Urothelium cell line (cell line): ENCODE measurements at regions not wholly inside any gene's neighbourhood (a gene's known extent, or its start where the extent isn't known, plus 50 kb on each side); places are given as distances from the start of the nearest gene placed in this dataset.
"Not testable (repeated sequence)": the region's sequence is repeated elsewhere in the genome, so short reads cannot be mapped to it uniquely, and the experiment has no call there.

Experiments
- DNase-seq: peaks from one replicate; pipeline ENCODE4 v3.0.0; 2011; ENCODE audit warnings: low spot score, mixed read lengths
- FAIRE-seq: peaks from 2 replicates; lab custom pipeline; 2011; peaks lifted over from hg19 to GRCh38; lab: Jason Lieb, UNC

DNA sequence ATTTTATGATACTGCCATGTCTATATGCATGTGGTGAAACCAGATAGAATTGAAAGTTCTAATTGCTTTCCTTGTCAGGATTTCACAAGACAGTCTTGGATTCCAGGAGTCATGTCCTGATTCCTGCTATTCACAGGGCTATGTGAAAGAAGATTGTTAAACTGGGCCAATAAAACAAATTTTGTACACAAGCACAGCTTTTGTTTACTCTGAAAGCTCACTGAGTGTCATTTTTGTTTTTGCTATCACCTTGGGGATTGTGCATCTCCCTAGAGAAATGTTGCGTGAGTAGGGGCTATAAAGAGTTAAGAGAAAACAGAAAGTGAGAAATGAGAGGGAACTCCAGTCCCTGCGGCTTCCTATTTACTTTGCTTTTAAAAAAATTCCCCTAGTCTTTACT lies 627.5 kb downstream of the PKHD1 start:
- DNase-seq (no peak), FAIRE-seq (no peak)

DNA sequence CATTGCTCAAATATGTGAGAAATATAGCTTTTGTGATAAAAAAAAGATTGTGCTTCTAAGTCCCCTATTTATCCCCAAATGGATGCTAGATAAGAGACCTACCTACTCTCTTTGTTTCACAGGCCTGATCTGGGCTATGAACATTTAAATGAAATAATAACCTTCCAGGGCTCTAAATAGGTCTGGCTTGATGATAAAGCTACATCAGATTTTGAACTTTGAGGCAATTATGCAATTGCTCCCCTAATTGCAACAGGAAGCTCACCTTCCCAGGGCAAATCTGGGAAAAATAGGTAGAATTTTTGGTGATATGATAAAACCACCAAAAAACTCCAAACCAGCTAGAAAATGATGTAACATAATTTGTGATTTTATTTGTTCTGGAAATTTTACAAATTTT lies 624.5 kb downstream of the PKHD1 start:
- no peak for FAIRE-seq
- DNase-seq: no peak

DNA sequence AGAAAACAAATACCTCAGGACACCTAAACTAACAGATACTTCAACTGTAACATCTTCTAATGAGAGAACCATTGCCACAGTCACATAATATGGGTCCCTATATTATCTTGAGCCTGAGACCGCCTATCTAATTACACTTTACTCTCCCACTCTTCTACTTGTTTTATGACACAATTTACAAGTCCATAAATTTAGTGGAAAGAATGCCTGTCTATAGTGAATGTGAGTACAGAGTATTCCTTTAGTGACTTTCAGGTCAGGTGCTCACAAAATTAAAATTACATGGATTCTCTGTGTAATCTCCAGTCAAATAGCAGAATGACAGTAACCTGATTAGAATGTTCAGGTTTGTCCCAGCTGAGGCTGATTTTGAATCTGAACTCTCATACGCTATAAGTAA lies 624.1 kb downstream of the PKHD1 start:
- DNase-seq (no peak), FAIRE-seq (no peak)

DNA sequence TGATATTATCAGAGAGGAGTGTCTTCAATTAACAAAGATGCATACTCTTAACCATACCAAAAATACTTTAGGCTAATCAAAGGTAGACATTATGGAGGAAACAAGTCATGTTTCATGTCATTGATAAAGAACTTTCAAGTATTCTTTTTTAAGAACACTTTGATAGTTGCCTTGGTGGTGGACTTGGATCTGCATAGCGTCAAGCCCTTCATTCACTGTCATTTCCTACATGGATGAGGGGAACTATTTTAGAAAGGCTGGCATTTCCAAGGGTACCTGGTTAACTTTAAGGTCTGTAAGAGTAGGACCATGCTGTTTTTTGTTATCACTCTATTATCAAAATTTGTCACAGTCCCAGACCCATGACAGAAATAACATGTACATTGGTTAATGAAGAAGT lies 622.5 kb downstream of the PKHD1 start:
- DNase-seq: no peak
- no peak for FAIRE-seq

DNA sequence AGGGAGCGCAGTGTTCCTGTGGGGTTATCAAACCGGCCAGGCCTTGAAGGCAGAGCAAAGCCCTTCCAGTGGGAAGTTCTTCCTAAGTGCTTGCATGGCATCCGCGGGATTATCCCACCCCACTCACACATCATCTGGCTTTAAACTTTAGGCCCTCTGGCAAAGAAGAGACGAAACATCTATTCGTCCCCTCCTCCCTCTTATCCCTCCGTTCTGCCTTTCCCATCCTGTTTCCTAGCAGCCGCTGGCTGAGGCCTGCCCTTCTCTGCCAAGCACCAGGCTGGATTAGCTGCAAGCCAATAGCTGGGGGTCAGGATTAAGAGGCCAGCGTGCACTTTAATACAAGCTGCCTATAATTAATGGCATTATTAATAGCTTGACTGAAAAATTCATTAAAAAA lies 621.0 kb downstream of the PKHD1 start:
- no peak for DNase-seq
- no peak for FAIRE-seq

DNA sequence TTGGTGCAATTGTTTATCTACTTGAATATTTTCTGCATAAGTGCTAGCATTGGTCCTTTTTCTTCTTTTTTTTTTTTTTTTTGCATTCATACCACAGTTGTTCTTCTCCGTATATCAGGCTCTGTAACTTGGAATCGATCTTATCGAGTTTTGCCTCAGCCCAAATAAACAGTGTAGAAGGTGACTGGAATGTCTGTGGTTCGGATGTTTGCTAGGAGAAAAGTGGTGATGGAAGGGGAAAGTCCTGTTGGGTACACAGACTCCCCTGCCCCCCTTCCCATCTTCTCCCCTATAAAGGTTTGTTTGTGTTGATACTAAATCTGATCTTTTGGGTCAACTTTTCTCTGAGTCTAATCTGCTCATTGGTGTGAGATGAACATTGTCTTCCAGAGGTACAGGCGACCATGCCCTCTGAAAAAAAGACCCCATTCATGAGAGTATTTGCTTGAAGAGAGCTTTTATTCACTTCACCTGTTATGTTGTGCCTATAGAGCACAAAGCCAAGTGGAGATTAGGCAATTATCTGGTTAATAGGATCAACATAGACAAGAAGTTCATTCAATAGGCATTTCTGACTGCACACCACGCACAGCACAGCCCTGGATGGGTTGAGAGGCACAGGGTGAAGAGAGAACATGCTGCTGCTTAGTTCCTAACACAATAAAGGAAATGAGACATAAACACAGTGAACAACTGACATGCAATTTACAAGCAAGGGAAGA lies 620.0 kb downstream of the PKHD1 start:
- FAIRE-seq: peak; percentile 23
- DNase-seq: no peak

DNA sequence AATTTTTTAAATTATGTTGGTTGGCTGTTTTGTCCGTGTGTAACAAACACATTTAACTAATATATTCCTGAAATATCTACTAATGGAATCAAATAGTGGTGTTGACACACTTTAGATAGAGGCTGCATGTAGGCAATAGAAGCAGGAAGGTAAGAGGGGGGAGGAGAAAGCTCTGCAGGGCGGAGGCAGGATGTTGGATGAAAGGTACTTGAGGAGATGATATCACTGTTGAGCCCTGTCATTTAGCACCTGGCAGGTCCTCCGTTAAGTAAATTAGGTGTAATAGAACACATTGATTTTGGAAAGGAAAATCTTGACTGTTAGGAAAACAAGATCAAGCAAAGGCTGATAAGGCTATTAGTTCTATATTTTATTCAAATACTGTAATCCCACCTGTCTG lies 618.7 kb downstream of the PKHD1 start:
- DNase-seq (no peak), FAIRE-seq (no peak)

DNA sequence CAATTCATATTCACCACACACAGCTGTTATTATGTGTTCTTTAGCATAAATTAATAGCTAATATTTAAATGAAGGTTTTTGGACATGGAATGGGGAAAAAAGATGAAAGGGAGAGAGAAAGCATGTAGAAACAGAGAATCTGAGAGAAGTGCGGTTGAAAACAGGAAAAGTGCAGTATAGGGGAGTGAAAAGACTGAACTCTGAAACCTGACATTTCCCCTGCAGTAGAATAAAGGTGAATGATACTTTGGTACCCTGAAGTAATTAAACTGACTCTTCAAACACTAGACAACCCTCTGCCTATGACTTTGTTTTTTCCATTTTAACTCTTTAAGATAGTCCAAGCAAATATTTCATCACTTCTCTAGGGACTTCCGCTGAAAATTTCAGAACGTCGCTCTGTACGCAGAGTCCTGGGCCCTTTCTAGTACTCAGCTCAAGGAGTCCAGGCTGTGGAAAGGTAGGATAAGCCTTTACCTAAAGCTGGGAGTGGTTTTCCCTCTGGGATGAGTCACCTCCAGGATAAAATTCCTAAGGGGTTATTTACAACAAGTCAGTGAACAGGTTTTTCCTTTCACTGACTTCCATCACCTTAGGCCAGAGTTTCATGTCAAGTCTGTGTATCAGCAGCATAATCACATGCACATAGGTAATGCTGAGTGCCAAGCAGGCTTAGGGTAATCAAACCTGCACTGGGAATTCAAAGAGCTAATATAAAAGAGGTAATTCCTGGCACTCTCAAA lies 614.5 kb downstream of the PKHD1 start:
- DNase-seq (peak; percentile 15), FAIRE-seq (no peak)

DNA sequence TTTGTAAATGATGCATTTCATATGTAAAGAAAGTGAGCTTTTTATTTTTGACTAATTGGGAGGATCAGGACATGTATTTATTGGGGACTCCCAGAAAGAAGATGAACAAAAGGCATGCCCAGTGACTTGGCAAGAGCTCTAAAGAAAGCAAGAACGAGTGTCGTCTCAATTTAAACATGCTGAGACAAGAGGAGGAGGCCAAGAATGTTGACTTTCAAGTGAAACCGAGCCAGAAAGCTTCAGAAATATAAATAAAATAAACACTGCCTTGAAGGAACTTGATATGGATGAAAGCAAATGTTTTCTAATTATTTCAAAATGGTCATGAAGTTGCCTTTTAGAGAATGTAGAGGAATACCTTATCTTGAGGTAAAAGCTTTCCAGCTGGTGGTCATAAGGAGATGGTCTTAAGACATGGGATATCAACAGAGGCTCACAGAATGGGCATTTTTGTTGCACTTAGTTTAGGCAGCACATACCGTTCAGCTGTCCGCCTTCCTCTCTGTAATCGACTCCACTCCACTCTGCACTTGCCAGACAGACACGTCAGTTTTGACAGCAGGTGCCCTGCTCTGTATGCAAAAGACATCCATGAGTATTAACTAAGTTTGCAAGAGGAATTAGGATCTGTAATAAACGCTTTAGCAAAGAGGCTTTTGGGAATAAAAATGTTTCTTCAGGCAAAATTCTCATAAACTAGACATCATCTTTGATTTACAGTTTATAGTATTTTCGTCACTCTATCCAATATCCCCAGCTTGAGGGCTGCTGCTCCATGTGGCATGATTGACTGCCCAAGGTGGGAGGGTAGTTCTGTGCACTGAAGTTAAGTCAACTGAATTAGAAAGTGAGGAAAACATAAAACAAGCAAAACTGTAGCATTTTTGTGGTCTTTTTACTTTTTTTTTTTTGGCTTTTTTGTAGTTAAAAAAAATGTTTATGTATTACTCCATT lies 613.1 kb downstream of the PKHD1 start:
- no peak for DNase-seq
- no peak for FAIRE-seq

DNA sequence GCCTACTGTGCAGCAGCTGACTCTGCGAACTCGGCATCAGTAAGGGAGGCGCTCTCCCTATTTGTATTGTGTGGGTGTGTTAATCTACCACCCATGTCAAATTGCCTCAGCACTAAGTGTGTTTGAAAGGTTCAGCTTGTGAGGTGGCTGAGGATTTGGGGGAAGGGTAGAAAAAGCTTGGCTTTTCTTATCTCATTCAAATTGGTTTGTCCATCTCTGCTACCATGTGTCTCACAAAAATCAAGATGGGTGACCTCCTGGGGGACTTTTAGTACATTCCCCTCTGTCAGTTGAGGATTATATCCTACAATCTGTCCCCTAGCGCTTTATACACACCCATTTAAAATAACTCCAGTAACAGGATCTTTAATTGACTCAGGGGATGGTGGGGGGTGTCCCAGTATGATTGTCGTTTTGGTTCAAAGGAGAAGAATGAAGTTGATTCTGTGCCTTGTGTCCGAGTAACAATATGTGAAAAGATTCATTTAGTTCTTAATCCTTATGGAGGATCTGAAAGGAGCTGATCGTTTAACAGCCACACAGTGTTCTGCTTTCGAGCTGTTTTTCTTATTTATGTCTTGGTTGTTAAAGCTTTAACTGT lies 609.6 kb downstream of the PKHD1 start:
- DNase-seq (no peak), FAIRE-seq (no peak)

DNA sequence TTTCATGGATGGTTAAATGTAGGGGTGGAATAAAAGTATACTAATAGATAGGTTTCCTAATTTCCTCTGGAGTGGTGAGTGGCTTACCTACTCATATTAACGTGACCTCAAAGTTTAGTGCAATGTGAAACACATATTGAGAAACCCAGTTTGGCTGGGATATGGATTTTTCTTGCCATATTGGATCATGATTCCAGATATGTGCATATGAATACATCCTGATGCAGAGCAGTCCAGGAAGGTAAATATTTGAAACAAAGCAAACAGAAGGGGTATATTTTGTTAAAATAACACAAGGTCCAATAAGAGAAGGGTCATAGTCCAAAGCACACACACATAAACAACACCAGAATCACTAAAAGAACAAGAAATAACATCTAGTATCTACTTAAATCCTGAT lies 608.1 kb downstream of the PKHD1 start:
- no peak for DNase-seq

DNA sequence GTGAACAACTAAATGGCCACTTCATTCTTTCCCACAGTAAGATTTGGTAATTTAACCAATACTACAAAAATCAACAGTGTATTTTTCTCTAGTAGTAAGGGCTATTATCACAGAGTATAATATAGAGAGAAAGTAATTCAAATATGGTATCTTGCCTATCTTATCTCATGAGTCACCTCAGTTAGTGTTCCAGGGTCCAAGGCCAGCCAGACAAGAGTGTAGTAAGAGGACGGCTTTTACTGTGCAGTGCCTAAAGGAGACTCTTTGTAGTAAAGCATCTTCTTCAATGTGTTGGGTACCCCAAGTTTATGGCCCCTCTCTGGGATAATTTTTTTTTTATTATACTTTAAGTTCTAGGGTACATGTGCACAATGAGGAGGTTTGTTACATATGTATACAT lies 607.4 kb downstream of the PKHD1 start:
- FAIRE-seq: no peak
- DNase-seq: no peak

More for the DNA sequence above, 608.1 kb downstream of the PKHD1 start:
- FAIRE-seq: no peak

DNA sequence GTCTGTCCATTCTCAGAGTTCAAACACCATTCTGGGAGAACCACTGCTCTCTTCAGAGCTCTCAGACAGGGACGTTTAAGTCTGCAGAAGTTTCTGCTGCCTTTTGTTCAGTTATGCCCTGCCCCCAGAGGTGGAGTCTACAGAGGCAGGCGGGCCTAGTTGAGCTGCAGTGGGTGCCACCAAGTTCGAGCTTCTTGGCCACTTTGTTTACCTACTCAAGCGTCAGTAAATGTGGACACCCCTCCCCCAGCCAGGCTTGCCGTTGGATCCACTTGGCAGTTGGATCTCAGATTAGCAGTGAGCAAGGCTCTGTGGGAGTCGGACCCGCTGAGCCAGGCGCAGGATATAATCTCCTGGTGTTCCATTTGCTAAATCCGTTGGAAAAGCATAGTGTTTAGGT lies 601.5 kb downstream of the PKHD1 start:
- FAIRE-seq, DNase-seq: not testable (repeated sequence)

DNA sequence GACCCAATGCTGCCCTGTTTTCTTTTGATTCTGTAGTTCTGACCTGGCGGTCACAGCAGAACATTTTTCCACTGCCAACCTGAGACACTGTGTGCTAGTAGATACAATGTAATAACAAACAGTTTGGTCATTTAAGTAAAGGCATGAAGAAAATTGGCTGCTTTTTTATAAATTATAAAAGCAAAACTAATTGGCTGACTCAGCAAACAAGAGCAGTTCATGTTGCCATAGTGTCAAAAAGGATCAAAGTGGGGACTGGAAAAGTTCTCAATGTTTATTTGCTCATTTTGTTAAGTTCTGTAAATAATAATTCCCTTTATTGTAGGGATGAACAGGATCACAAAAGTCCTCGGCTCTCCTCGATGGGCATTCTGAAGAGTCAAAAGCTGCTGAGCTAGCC lies 599.5 kb downstream of the PKHD1 start:
- DNase-seq (no peak), FAIRE-seq (no peak)

DNA sequence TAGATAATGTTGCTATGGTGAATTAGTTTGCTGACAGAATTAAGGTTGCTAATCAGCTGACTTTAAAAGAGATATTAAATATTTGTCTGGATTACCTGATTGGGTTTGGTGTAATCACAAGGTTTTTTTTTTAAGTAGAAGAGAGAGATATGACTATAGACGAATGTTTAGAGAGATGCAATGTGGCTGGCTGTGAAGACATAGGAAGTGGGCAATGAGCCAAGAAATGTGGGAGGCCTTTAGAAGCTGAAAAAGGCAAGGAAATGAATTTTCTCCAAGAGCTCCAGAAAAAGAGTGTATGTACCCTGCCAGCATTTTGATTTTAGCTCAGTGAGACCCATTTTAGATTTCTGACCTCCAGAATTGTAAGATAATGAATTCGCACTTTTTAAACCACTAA lies 598.3 kb downstream of the PKHD1 start:
- FAIRE-seq (no peak), DNase-seq (no peak)

DNA sequence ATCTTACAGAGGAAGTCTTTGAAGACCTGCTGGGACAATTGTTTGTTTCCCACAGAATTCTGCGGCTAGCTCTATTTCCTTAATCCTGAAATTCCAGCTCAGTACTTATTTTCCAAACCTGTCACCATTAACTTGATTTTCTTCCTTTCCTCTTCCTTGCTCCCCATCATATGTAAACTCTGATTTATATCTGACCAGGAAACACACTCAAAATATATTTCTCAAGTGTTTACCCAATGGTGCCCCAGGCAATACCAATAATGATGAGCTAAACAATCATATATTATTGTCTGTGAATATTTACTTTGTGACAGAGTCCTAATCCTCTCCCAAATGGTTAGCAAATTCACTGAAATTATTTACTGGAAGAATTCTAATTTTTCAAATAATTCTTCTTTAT lies 597.3 kb downstream of the PKHD1 start:
- DNase-seq (no peak), FAIRE-seq (no peak)

DNA sequence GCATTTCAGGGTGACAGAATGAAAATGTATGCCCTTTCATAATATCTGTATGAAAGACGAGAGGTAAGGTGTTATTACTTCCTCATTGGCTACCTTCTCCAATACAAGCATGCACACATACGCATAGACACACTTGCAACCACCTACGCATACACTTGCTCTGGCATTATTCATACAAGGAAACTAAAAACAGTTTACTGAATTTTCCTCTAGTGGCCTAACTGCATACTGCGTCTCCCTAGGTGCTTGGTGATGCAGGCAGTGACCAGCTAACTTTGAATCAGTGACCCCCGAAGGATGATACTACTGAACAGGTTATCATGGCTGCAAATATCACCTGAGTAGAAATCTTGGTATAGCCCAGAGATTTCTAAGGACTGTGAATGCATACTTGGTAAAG lies 593.1 kb downstream of the PKHD1 start:
- DNase-seq: no peak
- peak; percentile 61 for FAIRE-seq

DNA sequence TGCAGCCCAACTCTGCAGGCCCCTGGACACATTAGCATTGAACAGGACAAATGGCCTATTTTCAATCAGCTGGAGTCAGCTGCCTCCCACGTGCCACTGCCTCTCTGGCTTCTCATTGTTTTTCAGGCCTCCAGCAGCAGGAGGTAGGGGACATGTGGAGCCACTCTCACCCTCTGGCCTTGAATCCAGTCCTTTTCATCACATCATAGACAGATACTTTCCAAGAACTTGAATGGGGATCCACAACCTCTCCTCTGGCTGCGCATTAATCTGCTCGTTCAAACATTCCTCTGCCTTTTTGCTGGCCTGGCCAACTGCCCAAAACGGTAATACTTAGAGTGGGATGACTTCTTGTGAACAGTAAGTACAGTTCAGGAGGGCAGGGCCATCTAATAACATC lies 592.3 kb downstream of the PKHD1 start:
- FAIRE-seq: no peak
- DNase-seq: no peak

DNA sequence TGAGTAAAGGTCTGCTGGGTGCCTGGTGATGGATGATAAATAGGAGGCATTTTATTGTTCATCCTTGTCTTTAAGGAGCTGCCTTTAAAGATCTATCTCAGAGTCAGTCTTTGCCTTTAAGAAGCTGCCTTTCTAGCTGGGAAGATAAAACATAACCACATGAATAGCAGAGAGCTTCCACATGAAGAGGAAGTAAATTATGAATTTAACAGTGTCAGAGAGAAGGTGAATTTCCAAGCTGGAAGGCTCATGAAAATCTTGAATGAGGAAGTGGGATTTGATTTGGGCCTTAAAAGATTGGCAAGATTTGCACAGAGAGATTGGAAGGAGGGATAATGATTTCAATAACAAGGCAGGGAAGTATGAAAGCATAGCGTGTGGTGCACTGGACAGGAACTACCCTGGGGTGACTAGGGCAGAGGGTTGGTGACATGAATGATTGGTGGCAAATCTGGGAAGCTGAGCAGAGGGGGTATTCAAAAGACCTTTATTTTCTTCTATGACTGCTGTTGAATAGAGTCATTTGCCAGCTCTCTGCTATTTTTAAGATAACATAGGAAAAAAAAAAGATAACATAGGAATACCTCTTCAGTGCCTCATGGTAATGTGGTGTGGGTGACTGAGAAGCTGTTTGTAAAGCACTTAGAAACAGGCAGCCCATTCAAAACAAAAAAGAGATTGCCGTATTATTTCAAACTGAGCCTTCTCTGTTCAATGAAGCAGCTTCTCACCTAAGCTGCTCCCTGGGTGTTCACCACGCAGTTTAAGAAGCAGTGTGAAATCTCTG lies 591.6 kb downstream of the PKHD1 start:
- FAIRE-seq: no peak
- DNase-seq: no peak

DNA sequence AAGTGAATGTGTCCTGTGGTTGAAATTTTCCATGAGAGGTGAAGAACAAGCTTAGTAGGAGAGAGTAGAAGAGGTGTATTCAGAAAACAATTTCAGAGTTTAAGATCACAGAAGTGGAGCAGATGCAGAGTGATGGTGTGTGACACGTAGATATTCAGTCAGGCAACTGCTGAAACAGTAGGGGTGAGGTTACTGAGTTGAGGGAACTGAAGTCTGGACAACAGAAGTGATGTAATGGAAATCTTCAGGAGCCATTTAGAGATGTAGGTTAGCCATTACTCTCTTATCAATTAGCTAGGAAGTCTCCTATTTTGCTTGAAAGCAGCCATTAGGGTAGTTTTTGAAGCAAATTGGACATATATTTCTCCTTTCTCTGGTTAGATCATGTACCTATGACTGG lies 584.4 kb downstream of the PKHD1 start:
- FAIRE-seq (no peak), DNase-seq (no peak)
